ENCODE measurements at regions not wholly inside any gene's neighbourhood (a gene's known extent, or its start where the extent isn't known, plus 50 kb on each side); places are given as distances from the start of the nearest gene placed in this dataset.
A peak's percentile ranks its signal among the peaks of the same experiment; 100 is the strongest.

DNA sequence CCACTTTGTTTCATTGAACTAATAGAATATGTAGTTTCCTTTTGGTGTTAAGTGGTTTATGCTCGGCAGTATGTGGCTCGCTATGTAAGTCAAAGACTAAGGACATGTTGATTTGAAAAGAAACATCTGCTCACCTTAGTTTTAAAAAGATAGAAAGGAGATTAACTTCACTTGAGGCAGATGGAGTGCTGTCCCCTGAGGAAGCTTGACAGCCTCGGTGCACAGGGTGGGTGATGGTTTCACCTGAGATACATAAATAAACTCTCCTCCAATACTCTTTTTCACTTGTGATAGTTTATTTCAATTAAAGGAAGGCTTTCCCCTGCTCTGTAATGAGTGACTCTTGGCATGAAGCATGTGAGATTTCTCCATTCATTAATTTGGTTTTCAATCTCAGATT, 70.8 kb upstream of the FMN2 start:
- no peak for DNase-seq (ENCODE audit: extremely low read depth, low read depth)
- TF ChIP-seq, protein P1, sequence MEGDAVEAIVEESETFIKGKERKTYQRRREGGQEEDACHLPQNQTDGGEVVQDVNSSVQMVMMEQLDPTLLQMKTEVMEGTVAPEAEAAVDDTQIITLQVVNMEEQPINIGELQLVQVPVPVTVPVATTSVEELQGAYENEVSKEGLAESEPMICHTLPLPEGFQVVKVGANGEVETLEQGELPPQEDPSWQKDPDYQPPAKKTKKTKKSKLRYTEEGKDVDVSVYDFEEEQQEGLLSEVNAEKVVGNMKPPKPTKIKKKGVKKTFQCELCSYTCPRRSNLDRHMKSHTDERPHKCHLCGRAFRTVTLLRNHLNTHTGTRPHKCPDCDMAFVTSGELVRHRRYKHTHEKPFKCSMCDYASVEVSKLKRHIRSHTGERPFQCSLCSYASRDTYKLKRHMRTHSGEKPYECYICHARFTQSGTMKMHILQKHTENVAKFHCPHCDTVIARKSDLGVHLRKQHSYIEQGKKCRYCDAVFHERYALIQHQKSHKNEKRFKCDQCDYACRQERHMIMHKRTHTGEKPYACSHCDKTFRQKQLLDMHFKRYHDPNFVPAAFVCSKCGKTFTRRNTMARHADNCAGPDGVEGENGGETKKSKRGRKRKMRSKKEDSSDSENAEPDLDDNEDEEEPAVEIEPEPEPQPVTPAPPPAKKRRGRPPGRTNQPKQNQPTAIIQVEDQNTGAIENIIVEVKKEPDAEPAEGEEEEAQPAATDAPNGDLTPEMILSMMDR (IDR thresholded peaks at IDR 0.05; ENCODE audit: low read depth, low read length), result no peak

DNA sequence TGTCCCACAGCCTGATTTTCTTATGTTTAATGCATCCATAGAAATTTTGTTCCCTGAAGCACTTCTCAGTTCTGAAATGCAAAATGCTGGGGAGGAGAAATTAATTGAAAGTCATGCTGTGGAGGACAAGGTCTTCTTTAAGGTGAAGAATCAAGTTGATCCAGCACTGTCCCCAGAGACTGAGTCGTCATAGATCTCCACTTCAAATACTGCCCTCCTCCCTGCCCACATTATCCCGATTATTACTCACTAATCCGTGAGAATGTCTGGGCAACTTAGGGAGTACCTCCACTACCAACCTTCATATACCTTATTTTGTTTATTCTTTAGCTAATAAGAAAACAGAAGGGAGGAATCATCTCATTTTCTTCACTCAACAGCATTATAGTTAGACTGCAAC, 70.0 kb upstream of the FMN2 start:
- TF ChIP-seq, protein P1 (IDR thresholded peaks at IDR 0.05; ENCODE audit: low read depth, low read length), result no peak
- no peak for DNase-seq (ENCODE audit: extremely low read depth, low read depth)

DNA sequence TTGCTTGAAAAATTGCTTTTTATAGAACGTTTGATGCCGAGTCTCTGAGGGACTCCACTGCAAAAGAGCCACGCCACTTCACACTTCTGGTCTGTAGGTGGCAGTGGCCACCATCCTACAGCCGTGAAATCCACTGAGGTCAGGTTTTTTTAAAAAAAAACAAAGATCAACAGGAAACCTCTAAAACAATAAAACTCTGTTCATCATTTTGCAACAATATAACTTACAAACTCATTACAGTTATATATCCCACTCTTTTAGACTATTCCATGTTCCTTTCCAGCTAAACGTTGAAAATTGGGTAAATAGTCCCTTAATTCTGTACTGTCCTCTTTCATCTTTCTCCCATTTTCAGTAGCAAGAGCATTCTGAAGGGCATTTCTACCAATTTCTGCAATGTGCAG, 64.6 kb upstream of the FMN2 start:
- TF ChIP-seq, protein P1 (IDR thresholded peaks at IDR 0.05; ENCODE audit: low read depth, low read length), result peak; percentile 96

DNA sequence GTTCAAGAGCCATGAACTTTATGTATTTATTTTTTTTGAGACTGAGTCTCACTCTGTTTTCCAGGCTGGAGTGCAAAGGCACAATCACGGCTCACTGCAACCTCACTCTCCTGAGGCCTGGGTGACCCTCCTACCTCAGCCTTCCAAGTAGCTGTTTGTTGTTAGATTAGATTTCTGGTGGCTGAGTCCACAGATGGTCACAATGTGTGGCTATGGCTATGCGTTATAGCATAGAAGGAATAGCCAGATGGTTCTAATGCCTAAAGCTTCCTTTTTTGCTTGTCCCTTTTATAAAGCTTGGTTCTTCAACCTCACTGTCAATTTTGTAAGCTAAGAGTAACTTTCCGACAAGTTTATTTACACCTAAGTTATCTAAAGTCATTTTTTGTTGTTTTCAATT, 62.3 kb upstream of the FMN2 start:
- DNase-seq (ENCODE audit: extremely low read depth, low read depth), result peak; percentile 27
- TF ChIP-seq, protein P1 (IDR thresholded peaks at IDR 0.05; ENCODE audit: low read depth, low read length), result no peak

More for the DNA sequence above, 64.6 kb upstream of the FMN2 start:
- no peak for DNase-seq (ENCODE audit: extremely low read depth, low read depth)

DNA sequence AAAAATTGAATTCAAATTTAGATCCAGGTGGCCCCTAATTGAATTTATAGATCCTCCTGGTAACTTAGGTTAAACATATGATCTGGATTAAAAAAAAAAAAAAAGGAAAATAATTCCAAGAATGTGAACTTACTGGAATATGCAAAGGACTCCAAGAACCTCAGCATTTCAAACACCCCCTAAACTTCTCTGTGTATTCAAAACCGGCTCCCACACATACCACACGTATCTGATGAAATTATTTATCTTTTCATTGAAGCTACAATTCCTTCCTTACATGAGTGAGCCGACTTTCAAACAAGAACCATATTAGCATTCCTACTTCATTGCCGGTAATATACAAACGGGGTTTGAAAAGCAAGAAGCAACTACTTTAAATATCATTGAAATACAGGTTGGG, 61.4 kb upstream of the FMN2 start:
- TF ChIP-seq, protein P1 (IDR thresholded peaks at IDR 0.05; ENCODE audit: low read depth, low read length), result no peak
- DNase-seq (ENCODE audit: extremely low read depth, low read depth), result no peak

DNA sequence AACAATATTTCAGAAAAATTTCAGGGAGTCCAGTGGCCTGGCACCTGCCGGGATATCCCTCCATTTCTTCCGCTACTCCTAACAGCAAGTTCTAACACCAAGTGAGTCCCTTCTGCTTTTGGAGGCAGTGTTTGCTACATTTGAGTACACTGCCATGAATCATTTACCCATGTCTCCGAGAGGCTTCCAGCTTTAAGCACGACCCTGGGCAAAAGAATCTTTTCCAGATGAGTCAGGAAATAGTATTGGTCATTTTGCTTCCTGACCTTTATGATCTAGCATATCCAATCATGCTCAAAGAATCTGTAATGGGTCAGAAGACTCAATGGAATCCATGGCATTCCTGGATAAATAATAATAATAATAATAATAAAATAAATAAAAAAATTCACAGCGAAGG, 60.7 kb upstream of the FMN2 start:
- DNase-seq (ENCODE audit: extremely low read depth, low read depth), result peak; percentile 74
- TF ChIP-seq, protein P1 (IDR thresholded peaks at IDR 0.05; ENCODE audit: low read depth, low read length), result peak; percentile 6

DNA sequence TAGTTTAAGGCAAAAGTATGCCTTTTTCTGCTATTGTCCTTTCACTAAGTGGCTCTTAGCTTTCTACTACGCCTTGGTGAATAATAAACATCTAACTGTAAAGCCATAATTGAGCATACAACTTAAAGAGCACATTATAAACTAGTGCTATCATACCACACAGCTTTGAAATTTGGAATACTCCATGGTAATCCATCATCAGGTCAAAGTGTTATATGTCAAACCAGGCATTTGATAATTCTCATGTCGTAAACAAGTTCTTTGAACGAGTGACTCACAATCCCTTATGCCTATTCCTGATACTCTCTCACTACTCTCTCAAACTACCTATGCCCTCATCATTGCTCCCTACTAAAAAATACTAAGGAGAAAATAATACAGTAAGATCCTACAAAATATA, 60.3 kb upstream of the FMN2 start:
- TF ChIP-seq, protein P1 (IDR thresholded peaks at IDR 0.05; ENCODE audit: low read depth, low read length), result no peak
- DNase-seq (ENCODE audit: extremely low read depth, low read depth), result no peak

Measured in AG09319 (cell line).